ENCODE measurements at regions not wholly inside any gene's neighbourhood (a gene's known extent, or its start where the extent isn't known, plus 50 kb on each side); places are given as distances from the start of the nearest gene placed in this dataset.

DNA sequence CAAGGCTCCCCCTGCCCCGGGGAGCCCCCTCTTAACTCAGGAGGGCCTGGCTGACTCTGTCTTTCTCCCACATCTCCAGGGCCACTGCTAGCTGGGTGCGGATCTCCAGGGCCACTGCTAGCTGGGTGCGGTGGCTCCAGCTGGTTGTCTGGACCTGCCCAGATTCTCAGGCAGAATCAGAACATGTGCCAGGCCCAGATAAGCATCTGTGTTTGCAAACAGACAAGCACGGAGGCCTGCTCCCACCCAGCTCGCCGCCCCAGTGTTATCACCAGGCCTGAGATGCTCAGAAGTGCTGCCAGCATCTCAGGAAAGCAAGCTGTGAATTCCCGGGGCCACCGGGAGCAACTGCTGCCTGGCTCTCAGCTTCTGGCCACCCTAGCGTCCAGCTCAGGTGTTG is 98.4 kb upstream of the FZD10 start:
- no peaks in the 10 kb centered on the region for H3K79me1 ChIP-seq (ENCODE audit: low read depth in 1 of 2, low read length in 2 of 2)
- H4K91ac ChIP-seq (ENCODE audit: insufficient read depth, low read depth, low read length) = no peak overlapping the region
- no peak overlapping the region for H3K56ac ChIP-seq (ENCODE audit: extremely low read depth, insufficient read depth, low read length)
- no peak overlapping the region for H3K23ac ChIP-seq (ENCODE audit: low read depth, low read length)
- H4K5ac ChIP-seq (ENCODE audit: low read depth, low read length) = no peak overlapping the region
- no peak overlapping the region for H3K4me3 ChIP-seq (ENCODE audit: insufficient read depth, low read depth, low read length)
- no peaks in the 10 kb centered on the region for H3K9me1 ChIP-seq (ENCODE audit: insufficient read depth, low read length)
- ChIA-PET CTCF (no interaction called here), POLR2A (ENCODE audit: unreplicated experiment) (no interaction called here)
- H2AFZ ChIP-seq (replicated peaks; ENCODE audit: low read length, poor library complexity) = no peak overlapping the region
- DNase-seq (no peak), ATAC-seq (ENCODE audit: low read depth) (no peak)
- dilution Hi-C loops (cut with HindIII; ENCODE audit: low sequenced_read_pairs, unreplicated experiment) (no loop called here), in situ Hi-C loops (cut with MboI; ENCODE audit: low sequenced_read_pairs) (no loop called here), intact Hi-C loops (cut with micrococcal nuclease) (no loop called here)
- H3K14ac ChIP-seq (replicated peaks; ENCODE audit: low read depth, low read length) = no peak overlapping the region
- no peak overlapping the region for H2BK120ac ChIP-seq (ENCODE audit: low read depth, low read length)
- no peak overlapping the region for H2AK5ac ChIP-seq (ENCODE audit: low read depth, low read length)
- H3K4me2 ChIP-seq (ENCODE audit: low read depth, low read length) = no peak overlapping the region
- no TSS peak for BruUV-seq (replicated peaks)
- H3K36me3 ChIP-seq (ENCODE audit: control insufficient read depth, insufficient read depth, low read length) = no peaks in the 10 kb centered on the region
- H4K20me1 ChIP-seq (ENCODE audit: insufficient read depth, low read length) = no peaks in the 10 kb centered on the region
- H2BK20ac ChIP-seq (ENCODE audit: low read depth, low read length) = no peak overlapping the region
- TF ChIP-seq MXI1 (IDR thresholded peaks at IDR 0.05; ENCODE audit: borderline replicate concordance, low read depth, low read length) = no peak
- H3K27ac ChIP-seq (ENCODE audit: insufficient read depth, low read length) = no peak overlapping the region
- no peaks in the 10 kb centered on the region for H3K4me1 ChIP-seq (ENCODE audit: control insufficient read depth, insufficient read depth, low read length)
- H2AK9ac ChIP-seq (replicated peaks; ENCODE audit: low read depth, low read length, poor library complexity) = no peak overlapping the region
- H2BK5ac ChIP-seq (ENCODE audit: low read depth, low read length, poor library complexity, severe bottlenecking) = no peak overlapping the region
- H3K9me3 ChIP-seq (ENCODE audit: control insufficient read depth, insufficient read depth, low read length) = peaks cover 33% of the 10 kb centered on the region
- H3K27me3 ChIP-seq (ENCODE audit: control insufficient read depth, insufficient read depth, low read length) = no peaks in the 10 kb centered on the region
- no peak overlapping the region for H2BK15ac ChIP-seq (ENCODE audit: low read depth, low read length)
- no peak overlapping the region for H4K8ac ChIP-seq (ENCODE audit: low read depth in 2 of 2, low read length in 2 of 2)
- H3K9ac ChIP-seq (ENCODE audit: low read depth, low read length) = no peak overlapping the region
- H3K4ac ChIP-seq (ENCODE audit: low read depth, low read length) = no peak overlapping the region
- WGBS, 2 experiments (ENCODE audit: extremely low coverage in 2 of 2, insufficient read length in 1 of 2) = 50% methylated on average over 4 of the region's 9 CpGs; no CpG with 5 or more reads in 1 of the 2 experiments
- no peak overlapping the region for H3K18ac ChIP-seq (ENCODE audit: low read depth, low read length)

Measured in IMR-90 (cell line).